ENCODE measurements at regions not wholly inside any gene's neighbourhood (a gene's known extent, or its start where the extent isn't known, plus 50 kb on each side); places are given as distances from the start of the nearest gene placed in this dataset.

GRCh38 chr11:28822576-28822975, 714.4 kb downstream of the METTL15 start:
- no peak for TF ChIP-seq CTCF (IDR thresholded peaks at IDR 0.05 in 2 of 3, conservative IDR thresholded peaks at IDR 0.05 in 1 of 3; ENCODE audit: borderline replicate concordance in 1 of 3, insufficient read depth in 1 of 3, low read depth in 2 of 3, low read length in 2 of 3)
- no peak for TF ChIP-seq EZH2 (IDR thresholded peaks at IDR 0.05)
- TF ChIP-seq YY1 (IDR thresholded peaks at IDR 0.05; ENCODE audit: extremely low read depth, insufficient replicate concordance, low read depth, low read length): no peak
- TF ChIP-seq POLR2A (IDR thresholded peaks at IDR 0.05; ENCODE audit: borderline replicate concordance, extremely low read depth, insufficient read depth, insufficient read length): no peak
- TF ChIP-seq RAD21 (IDR thresholded peaks at IDR 0.05; ENCODE audit: low read depth): no peak
- no peak for TF ChIP-seq POLR2AphosphoS5 (IDR thresholded peaks at IDR 0.05; ENCODE audit: low read depth, low read length)
- TF ChIP-seq TCF7L2 (IDR thresholded peaks at IDR 0.05; ENCODE audit: borderline replicate concordance, extremely low read depth, insufficient read depth, insufficient read length): no peak
- TF ChIP-seq ZFX (IDR thresholded peaks at IDR 0.05): no peak
- TF ChIP-seq, protein P1, sequence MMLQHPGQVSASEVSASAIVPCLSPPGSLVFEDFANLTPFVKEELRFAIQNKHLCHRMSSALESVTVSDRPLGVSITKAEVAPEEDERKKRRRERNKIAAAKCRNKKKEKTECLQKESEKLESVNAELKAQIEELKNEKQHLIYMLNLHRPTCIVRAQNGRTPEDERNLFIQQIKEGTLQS (IDR thresholded peaks at IDR 0.05): no peak
- TF ChIP-seq CEBPB (IDR thresholded peaks at IDR 0.05; ENCODE audit: low read depth): no peak
